GM21529 (cell line): ENCODE measurements at regions not wholly inside any gene's neighbourhood (a gene's known extent, or its start where the extent isn't known, plus 50 kb on each side); places are given as distances from the start of the nearest gene placed in this dataset.
"Not testable (repeated sequence)": the region's sequence is repeated elsewhere in the genome, so short reads cannot be mapped to it uniquely, and the experiment has no call there.

Experiments
- ATAC-seq: cut with Tn5 transposase; IDR thresholded peaks from one replicate; pipeline ENCODE4 v1.9.1; 2021; ENCODE audit not compliant: unreplicated experiment

GRCh38 chr11:121358760-121359159, 66.2 kb downstream of the SC5D start:
- ATAC-seq, result no peak

- no peak for ATAC-seq
Observed at GRCh38 chr11:121359591-121359990, 67.0 kb downstream of the SC5D start.

GRCh38 chr11:121362955-121363354, 70.4 kb downstream of the SC5D start:
- not testable (repeated sequence) for ATAC-seq

- ATAC-seq, result no peak
Observed at GRCh38 chr11:121365304-121365703, 72.7 kb downstream of the SC5D start.

GRCh38 chr11:121366038-121366437, 73.5 kb downstream of the SC5D start:
- ATAC-seq, result no peak

GRCh38 chr11:121367001-121367843, 74.7 kb downstream of the SC5D start:
- ATAC-seq, result peak; percentile 95

- ATAC-seq, result no peak
Observed at GRCh38 chr11:121367844-121368225, 75.3 kb downstream of the SC5D start.

GRCh38 chr11:121368364-121369240, 76.0 kb downstream of the SC5D start:
- no peak for ATAC-seq

- no peak for ATAC-seq
Observed at GRCh38 chr11:121369366-121369765, 76.8 kb downstream of the SC5D start.

- no peak for ATAC-seq
Observed at GRCh38 chr11:121372028-121372427, 79.5 kb downstream of the SC5D start.

GRCh38 chr11:121372671-121373429, 79.3 kb upstream of the SORL1 start:
- peak; percentile 82 for ATAC-seq

GRCh38 chr11:121374286-121374985, 77.7 kb upstream of the SORL1 start:
- no peak for ATAC-seq

- ATAC-seq, result no peak
Observed at GRCh38 chr11:121376130-121376529, 76.0 kb upstream of the SORL1 start.

- not testable (repeated sequence) for ATAC-seq
Observed at GRCh38 chr11:121379145-121379810, 72.8 kb upstream of the SORL1 start.

- ATAC-seq, result no peak
Observed at GRCh38 chr11:121383716-121384115, 68.4 kb upstream of the SORL1 start.

- no peak for ATAC-seq
Observed at GRCh38 chr11:121385688-121386087, 66.4 kb upstream of the SORL1 start.
